ENCODE measurements at regions not wholly inside any gene's neighbourhood (a gene's known extent, or its start where the extent isn't known, plus 50 kb on each side); places are given as distances from the start of the nearest gene placed in this dataset.

GRCh38 chr12:113678223-113679119, 206.8 kb upstream of the LHX5 start:
- TF ChIP-seq GATA3 (IDR thresholded peaks at IDR 0.05; ENCODE audit: borderline replicate concordance) (no peak), CTCF (IDR thresholded peaks at IDR 0.05) (no peak), ZC3H11A (IDR thresholded peaks at IDR 0.05) (no peak), POLR2A (IDR thresholded peaks at IDR 0.05; ENCODE audit: low read length) (no peak), CEBPB (IDR thresholded peaks at IDR 0.05) (no peak), JUN (IDR thresholded peaks at IDR 0.05) (no peak), ZFP36 (IDR thresholded peaks at IDR 0.05; ENCODE audit: borderline replicate concordance, partially characterized antibody) (no peak), PHF8 (IDR thresholded peaks at IDR 0.05; ENCODE audit: borderline replicate concordance, low read depth) (no peak), SMC3 (IDR thresholded peaks at IDR 0.05) (no peak), MAX (IDR thresholded peaks at IDR 0.05) (no peak)
